ENCODE measurements at regions not wholly inside any gene's neighbourhood (a gene's known extent, or its start where the extent isn't known, plus 50 kb on each side); places are given as distances from the start of the nearest gene placed in this dataset.

- no peak for DNase-seq (ENCODE audit: insufficient read length, low spot score)
- no peak for FAIRE-seq
- TF ChIP-seq, protein P1, sequence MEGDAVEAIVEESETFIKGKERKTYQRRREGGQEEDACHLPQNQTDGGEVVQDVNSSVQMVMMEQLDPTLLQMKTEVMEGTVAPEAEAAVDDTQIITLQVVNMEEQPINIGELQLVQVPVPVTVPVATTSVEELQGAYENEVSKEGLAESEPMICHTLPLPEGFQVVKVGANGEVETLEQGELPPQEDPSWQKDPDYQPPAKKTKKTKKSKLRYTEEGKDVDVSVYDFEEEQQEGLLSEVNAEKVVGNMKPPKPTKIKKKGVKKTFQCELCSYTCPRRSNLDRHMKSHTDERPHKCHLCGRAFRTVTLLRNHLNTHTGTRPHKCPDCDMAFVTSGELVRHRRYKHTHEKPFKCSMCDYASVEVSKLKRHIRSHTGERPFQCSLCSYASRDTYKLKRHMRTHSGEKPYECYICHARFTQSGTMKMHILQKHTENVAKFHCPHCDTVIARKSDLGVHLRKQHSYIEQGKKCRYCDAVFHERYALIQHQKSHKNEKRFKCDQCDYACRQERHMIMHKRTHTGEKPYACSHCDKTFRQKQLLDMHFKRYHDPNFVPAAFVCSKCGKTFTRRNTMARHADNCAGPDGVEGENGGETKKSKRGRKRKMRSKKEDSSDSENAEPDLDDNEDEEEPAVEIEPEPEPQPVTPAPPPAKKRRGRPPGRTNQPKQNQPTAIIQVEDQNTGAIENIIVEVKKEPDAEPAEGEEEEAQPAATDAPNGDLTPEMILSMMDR (IDR thresholded peaks at IDR 0.05; ENCODE audit: insufficient read depth, missing control alignments): no peak
Measured at GRCh38 chr22:48323746-48324145, 1503.9 kb downstream of the BRD1 start.

DNA sequence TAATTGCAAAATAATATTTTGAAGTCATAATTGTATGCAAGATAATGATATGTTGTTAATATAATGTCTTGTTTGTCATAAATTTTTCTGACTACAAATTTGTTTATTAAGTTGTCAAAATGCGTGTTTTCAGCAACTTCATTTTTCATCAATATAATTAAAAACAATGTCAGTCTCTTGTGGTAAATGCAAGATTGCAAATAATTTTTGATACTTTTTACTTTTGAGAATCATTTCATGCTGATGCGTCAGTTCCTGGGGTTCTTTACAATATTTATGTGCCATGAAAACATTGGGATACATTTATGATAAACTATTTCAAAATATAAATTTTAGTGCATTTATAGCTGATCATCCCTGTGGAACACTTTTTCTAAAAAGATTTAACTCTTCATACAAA, 1504.8 kb downstream of the BRD1 start:
- FAIRE-seq (no peak), DNase-seq (ENCODE audit: insufficient read length, low spot score) (no peak)
- TF ChIP-seq, protein P1 (IDR thresholded peaks at IDR 0.05; ENCODE audit: insufficient read depth, missing control alignments): no peak

- TF ChIP-seq, protein P1 (IDR thresholded peaks at IDR 0.05; ENCODE audit: insufficient read depth, missing control alignments): no peak
- FAIRE-seq (no peak), DNase-seq (ENCODE audit: insufficient read length, low spot score) (no peak)
Measured at GRCh38 chr22:48321986-48322545, 1505.6 kb downstream of the BRD1 start.

GRCh38 chr22:48320683-48321451, 1506.8 kb downstream of the BRD1 start:
- no peak for DNase-seq (ENCODE audit: insufficient read length, low spot score)
- FAIRE-seq: no peak
- TF ChIP-seq, protein P1 (IDR thresholded peaks at IDR 0.05; ENCODE audit: insufficient read depth, missing control alignments): no peak

GRCh38 chr22:48320048-48320682, 1507.5 kb downstream of the BRD1 start:
- FAIRE-seq: no peak
- no peak for DNase-seq (ENCODE audit: insufficient read length, low spot score)
- TF ChIP-seq, protein P1 (IDR thresholded peaks at IDR 0.05; ENCODE audit: insufficient read depth, missing control alignments): no peak

- FAIRE-seq (no peak), DNase-seq (ENCODE audit: insufficient read length, low spot score) (no peak)
- TF ChIP-seq, protein P1 (IDR thresholded peaks at IDR 0.05; ENCODE audit: insufficient read depth, missing control alignments): no peak
Measured at GRCh38 chr22:48319321-48320047, 1508.2 kb downstream of the BRD1 start.

Measured in D721Med (cell line).